Colon (tissue), 2 donors: ENCODE measurements at regions not wholly inside any gene's neighbourhood (a gene's known extent, or its start where the extent isn't known, plus 50 kb on each side); places are given as distances from the start of the nearest gene placed in this dataset.
"Not testable (repeated sequence)": the region's sequence is repeated elsewhere in the genome, so short reads cannot be mapped to it uniquely, and the experiment has no call there.

Experiments used
- FAIRE-seq: peaks from 2 replicates; lab custom pipeline; 2012; peaks lifted over from hg19 to GRCh38; lab: Jason Lieb, UNC
- donor health status: control.
- donor health status: control.

DNA sequence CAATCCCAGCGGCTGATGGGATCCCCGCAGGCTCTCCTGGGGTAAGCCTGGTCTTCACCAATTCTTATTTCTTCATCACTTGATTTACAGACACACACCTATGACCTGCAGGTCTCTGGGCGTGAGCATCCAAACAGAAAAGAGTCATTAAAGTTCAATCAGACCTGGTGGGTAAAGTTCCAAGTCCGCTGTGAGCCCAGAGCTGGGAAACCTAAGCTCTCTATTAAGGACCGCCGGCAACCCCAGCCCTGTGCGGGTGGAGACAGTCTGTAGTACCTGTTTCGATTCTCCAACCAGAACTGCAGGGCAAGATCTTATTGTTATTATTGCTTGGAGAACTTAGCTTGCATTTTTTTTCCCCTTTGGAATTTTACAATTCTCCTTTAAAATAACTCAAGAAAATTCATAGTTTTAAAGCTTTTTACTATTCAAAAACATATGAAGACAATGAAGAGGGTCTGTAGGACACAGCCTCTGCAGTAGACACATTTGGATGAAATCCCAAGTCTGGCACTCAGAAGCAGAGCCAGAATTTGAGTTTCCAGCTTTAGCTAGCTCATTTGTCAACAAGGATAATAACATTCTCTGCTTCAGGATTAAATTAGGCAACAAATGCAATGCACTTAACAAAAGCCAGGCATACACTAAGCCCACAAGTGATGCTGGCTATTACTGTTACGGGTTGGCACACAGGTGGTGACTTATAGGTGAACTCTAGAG is 376.4 kb downstream of the INSIG2 start:
- FAIRE-seq, result no peak

DNA sequence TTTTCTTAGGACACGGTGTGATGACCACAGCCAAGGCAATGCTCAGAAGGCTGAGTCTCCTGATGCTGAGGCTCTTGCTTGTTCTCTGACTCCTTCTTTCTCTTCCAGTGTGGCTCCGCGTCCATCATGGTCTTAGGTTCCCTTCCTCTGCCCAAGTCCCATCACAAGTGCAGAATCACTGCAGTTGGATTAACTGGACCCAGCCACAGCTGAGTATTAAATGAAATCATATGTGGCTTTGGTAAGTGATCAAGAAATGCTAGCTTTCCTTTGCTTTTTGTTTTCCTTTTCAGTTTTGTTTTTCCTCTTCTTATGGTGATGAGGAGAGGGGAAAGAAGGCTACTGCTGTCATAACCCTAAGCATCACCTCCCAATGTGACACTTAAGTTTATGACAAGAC is 375.8 kb downstream of the INSIG2 start:
- no peak for FAIRE-seq

DNA sequence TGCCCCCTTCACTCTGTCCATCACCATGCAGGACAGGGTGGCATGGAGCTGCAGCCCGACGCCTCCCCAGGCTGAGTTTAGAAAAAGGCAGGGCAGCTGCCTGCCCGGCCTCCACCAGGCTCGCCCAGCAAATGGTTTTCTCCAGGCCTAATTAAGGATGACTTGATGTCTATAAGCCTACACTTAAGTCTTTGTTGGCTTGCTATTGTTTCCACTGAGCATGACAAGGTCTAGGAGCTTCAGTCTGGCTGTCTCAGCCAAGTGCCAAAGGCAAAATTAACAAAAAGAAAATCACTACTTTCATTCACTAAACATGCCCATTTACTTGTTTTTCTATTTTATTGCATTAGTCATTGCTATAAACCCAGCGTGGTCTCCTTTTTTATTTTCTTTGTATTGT is 372.2 kb downstream of the INSIG2 start:
- no peak for FAIRE-seq

DNA sequence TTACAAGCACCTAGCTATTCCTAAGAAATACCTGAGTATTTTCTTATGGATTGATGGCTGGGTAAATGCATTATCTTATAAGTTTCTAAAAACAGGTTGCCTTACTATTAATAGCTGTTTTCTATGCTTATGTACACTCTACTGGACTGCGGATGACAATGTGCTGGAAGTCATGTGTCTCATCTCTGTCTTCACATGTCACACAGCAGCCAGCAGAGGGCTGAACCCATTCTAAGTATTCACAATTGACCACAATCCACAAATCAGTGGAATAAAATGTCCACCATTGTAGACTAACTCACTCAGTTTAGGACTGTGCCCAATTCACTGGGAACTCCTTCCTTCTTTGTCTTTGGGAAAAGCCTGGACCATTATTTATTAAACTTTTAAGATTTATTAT is 371.2 kb downstream of the INSIG2 start:
- no peak for FAIRE-seq

DNA sequence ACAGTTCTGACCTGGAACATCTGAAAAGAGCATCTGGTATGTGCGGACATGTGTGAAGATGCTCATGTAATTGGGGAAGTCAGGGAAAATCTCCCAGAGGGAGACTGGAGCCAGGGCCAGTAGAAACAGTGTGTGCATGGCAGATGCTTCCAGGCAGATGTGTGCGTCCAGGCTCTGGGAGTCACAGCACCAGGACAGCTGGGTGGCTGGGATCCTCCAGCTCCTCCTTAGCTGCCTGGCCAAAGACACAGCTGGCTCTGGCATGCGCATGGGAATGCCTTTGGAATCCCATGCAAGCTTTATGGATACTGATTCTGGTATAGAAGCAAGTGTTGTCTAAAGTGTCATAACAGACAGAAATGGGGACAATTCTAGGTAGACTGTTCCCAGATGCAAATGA is 369.7 kb downstream of the INSIG2 start:
- no peak for FAIRE-seq

DNA sequence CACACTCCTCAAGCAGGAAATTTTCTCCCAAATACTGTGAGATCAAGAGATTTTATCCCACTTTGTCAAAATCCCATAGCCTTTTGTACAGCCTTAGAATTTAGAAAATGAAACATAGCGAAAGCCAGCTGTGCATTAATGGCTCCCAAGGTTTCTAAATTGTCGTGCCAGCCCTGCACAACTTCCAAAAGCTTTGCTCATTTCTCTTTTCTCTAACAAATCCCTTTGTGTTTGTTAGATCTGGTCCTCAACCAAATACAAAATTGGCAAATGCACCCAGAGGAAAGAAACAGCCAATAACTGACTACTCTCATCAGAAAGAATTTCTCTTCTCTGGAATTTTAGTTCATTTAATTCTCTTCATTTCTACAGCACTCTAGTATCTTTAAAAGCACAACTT is 361.1 kb downstream of the INSIG2 start:
- no peak for FAIRE-seq

DNA sequence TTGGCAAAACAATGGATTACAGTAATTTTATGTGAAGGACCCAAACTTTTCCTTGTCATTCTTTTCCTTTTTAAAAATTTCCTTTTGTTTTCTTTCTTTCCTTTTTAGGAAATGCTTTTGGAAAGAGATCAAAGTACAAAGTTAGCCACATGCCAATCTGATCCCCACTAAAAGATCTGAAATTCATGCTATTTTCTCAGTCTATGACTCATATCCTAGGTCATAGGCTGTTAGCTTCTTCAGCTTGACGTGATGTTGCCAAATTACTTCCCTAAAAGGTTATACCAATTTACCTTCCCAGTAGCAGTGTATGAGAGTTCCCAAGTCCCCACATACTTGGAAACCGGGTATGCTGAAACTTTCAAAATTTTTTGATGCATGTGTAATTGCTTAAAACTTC is 355.3 kb downstream of the INSIG2 start:
- no peak for FAIRE-seq

DNA sequence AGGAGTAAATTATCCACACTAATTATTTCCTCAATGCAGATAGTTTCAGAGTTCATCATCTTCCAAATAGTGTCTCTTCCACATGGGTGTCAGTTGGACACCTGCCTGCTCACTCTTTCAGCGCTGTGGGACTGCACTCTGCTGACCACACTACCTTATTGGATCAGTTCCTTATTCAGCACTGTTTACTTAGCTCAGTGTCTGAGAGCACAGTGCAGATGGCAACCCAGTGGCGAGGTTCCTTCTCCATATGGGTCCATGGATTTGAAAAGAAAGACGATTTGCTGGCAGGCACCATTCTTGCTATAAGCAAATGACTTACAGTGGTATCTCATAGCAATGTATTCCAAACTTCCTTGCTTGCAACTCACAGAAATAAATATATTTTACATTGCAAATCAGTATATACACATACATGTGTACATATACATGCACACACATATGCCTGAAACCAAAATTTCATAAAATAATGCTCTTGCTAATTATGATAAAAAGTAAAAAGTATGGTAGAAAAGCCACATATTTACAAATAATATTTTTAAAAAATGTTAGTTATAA is 354.8 kb downstream of the INSIG2 start:
- no peak for FAIRE-seq

DNA sequence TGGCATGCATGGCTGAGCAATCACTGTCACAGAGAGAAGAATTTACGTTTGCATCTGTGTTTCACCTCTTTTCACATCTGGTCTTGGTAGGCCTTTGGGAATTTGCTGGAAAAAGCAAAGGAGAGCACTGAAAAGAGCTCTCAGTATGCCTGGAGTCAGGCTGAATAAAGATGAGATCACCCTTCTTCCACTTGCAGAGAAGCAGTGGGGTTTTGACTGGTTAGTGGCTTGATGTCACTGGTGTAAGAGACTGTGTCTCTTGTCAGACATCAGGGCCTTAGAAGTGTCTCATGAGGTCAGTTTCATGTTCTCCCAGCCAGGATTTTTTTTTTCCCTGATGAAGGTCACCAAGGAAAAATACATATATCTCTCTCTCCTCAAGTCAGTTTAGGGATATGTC is 353.8 kb downstream of the INSIG2 start:
- no peak for FAIRE-seq

DNA sequence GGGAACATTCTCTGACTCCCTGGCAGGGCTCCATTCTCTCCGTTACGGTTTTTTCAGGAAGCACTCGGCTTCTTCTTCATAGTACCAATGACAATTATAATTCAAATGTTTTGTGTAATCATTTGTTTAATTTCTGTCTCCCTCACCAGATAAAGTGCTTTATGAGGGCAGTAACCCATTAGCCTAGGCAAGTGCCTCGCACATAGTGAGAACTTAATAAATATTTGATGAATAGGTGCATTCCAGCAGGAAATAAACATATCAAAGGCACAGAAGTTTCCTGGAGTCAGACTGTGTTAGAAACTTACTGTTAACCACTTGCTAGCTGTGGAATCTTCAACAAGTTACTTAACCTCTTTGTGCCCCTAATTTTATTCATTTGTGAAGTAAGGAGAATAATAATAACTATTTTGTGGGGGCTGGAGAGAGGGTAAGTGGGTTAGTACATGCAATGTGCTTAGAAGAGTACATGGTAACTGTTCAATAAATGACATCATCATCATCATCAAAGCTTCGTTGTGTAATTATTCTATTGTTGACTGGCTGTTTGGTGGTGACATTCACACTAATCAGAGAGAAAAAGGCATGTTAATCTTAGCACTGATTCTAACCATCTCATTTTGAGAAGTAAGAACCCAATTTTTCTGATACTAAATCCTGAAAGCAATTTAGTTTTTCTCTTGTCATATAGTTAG is 352.3 kb downstream of the INSIG2 start:
- FAIRE-seq, result no peak

DNA sequence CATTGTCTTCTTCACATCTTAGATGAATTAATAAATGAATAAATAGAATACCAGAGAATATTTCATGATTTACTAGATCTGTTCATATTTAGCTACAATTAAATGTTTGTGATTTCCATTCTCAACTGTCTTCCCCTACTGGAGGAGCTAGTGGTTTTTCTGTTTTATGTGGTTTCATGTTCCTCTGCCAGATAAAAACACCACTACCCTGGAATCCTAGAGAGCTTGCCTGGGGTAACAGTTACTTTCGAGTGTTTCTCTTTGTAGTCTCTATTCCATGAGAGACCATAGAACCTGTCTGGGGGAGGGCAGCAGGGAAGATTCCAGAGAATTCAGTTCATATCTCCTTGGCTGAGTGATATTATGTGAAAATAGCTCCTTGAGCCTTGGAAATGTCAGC is 349.2 kb downstream of the INSIG2 start:
- no peak for FAIRE-seq

DNA sequence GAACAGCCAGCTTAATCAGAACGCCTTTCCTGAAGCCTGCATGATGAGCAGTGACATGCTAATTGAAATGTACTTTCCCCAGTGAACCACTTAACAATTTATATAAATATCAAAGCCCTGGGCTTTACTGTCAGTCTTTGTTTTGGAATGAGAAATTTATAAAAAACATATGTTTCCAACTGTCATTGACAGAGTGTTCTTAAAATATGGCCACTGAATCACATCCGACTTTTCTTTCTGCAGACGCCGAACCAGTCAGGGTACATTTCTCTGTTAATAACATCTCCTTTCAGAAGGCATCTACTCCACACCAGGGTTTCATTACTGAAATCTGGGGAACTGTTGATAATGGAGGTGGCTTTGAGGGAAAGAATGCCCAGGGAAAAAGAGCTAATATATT is 343.7 kb downstream of the INSIG2 start:
- no peak for FAIRE-seq

DNA sequence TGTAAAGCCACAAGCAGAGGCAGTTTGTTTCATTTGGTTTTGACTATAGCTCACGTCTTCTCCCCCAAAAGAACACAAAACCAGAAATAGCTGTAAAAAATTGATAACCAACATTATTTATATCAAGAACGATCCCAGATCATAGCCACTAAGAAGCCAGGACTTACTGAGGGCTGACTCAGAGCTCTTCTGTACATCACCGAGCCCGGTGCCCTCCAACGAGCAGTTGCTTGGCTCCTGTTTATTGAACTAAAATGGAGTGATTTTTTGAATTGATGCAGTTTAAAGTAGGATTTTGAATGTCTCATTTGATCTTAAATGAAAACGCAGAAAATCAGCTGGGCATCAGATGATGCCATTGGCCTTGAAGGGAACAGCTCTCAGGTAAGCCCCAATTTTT is 343.3 kb downstream of the INSIG2 start:
- FAIRE-seq, result no peak

DNA sequence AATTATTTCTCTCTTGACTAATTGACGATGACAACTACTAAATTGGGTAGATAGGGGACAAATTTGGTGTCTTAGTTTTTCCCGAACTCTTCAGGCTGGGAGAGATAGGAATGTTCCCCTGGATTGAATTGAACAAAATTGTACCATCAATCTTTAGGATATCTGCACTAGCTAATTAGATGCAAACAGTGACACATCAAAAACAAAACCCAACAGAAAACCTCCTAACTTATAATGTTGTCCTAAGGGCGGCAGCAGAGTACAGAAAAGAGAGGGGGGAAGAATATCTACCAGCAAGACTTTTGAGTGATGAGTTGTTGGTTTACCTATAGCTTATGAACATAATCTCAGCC is 342.9 kb downstream of the INSIG2 start:
- FAIRE-seq, result no peak

DNA sequence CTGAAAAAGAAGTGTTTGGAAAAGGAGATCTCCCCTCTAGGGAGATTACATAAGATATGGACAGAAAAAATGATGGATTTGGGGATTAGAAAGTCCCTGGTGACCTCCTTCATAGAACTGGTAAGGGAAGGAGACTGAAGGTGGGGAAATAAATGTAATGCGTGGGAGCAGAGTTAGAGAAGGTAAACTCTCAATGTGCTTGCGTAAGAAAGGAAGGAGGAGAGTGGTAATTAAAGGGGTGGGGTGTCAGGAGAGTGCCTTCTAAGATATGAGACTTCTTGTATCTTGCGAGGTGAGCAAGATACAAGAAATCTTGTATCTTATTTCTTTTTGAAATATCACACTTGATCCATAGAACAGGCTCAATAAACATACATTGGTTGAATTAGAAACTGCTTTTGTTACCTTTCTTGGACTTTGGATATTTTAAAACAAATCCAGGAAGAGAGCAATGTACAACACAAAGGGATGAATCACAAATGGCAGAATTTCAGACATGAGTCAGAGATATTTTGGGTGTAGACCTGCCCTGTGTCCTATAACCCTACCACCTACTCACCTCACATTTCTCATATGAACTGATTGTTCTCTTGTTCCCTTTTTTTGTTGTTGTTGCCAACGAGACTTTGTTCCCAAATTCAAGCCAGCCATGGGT is 342.4 kb downstream of the INSIG2 start:
- no peak for FAIRE-seq

DNA sequence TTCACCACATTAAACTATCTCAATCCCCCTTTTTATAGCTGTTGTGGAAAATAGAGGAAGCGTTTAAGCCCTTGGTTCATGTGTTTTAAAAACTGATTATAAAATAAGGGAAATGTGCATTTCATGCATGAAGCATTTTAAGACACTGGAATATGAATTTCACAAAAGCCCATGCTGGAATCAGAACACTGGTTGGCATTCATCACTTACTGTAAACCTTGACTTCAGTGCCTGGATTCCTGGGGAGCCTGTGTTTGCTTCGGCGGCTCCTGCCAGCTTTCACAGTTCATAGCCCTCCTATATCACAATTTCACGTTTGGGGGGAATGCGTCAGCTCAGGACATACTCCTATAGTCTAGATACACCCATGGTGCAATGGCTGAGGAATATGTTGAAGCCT is 336.9 kb downstream of the INSIG2 start:
- no peak for FAIRE-seq

DNA sequence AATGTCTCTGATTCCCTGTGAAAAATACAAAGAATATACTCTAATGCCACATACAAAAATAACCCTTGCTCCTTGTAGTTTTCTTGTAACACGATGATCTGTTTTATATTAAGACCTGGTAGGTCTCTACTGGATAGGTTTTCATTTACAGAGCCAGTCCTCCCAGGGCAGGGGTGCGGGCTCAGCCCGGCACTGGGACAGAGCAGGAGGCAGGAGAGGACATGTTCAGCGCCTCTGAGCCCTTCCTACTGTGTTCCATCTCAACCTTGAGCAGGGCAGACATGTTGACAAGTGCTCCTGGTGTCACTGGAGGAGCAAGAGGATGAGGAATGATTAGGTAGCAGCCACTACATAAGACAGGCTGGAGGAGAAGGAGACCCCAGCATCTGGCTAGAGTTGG is 335.5 kb downstream of the INSIG2 start:
- no peak for FAIRE-seq

DNA sequence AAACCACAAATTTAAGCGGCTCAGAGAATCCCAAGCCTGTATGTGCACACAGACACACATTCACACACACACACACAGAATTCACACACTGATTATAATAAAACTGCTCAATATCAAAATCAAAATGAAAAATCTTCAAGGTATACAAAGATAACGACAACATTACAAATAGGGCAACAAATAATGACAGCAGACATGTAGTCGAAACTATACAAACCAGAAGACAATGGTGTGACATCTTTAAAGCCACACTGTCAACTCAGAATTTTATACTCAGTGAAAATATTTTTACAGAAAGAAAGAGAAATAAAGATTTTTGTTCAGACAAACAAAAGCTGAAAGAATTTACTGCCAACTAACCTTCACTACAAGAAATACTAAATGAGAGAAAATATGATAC is 333.4 kb downstream of the INSIG2 start:
- FAIRE-seq, result no peak

DNA sequence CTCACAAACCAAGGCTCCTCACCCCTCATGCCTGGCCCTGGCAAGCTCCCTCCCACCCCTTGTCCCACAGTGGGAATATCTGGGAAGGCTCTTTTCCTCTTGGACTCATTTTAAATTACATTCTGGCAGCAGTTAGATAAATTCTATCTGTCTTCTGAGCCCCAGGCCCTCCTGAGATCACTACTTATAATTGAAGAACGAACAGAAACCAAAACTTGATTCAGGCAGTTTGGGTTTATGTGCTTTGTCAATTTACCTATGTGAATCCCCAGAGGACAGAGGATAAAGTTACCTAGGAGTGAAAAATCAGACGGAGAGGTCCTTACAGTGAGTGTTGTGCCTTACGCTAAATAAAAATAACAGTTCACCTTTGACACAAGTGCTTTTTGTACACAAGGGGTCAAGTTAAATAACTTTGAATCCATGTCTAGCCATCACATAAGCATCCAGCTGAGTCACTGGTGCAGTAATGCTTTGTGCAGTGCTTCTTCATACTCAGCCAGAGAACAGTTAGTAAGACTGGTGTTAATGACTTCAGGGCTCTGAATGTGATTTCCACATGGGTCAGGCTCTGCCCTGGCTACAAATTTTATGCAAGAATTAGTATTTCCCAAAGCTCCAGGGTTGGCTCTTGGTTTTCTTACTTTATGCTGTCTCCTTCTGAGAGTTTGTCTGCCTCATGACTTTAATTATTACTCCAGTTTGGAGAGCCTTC is 329.3 kb downstream of the INSIG2 start:
- FAIRE-seq, result no peak

DNA sequence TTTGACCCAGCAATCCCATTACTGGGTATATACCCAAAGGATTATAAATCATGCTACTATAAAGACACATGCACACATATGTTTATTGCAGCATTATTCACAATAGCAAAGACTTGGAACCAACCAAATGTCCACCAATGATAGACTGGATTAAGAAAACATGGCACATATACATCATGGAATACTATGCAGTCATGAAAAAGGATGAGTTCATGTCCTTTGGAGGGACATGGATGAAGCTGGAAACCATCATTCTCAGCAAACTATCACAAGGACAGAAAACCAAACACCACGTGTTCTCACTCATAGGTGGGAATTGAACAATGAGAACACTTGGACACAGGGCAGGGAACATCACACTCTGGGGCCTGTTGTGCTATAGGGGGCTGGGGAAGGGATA is 326.9 kb downstream of the INSIG2 start:
- not testable (repeated sequence) for FAIRE-seq

DNA sequence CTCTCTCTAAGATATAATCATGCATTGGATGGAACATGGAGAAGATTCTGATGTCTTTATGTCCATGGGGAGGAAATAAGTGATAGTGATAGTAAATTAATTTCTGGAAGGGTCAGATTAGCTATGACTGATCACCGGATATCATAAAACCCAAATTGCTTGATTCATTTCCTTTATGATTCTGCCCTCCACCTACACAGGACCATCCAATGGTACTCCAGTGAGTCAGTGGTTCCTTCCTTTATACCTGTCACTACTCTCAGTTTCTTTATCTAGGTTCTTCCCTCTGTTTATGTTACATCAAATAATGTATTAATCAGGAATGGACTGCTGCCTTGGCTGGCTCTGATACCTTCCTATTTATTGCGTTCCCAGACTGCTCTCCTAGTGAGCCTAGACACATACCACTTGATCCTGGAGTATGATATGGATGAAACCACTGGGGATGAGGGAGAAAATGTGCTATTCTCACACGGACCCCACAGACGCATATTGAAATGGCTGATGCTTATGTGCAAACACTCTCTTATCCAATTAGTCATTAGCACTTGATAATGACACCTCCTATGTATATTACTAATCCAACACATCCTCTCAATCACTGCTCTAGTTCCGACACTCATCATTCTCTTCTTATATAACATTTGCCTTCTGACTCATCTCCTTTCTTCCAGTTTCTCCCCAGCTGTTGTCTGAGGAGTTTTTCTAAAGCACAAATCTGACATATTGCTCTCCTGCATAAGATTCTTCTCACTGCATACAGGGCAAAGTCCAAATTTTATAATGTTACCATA is 315.6 kb downstream of the INSIG2 start:
- no peak for FAIRE-seq

DNA sequence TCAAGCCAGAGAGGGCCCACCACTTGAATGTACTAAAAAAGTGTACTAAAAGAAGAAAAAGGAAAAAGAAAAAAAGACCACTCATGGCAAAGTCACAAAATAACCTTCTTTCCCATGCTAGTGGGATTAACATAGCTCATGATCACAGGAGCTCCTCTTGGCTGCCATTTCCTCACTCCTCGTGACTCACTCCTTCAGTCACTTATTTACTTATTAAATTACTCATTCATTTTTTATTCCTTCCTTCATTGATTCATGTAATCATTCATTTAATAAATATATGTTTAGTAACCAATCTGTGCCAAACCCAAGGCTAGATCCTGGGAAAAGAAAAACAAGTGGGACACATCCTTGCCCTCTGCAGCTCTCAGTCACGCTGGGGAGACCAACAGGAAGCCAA is 300.5 kb downstream of the INSIG2 start:
- no peak for FAIRE-seq
